ENCODE measurements at regions not wholly inside any gene's neighbourhood (a gene's known extent, or its start where the extent isn't known, plus 50 kb on each side); places are given as distances from the start of the nearest gene placed in this dataset.

GRCh38 chr3:5841599-5841998 lies 654.1 kb downstream of the EDEM1 start (continued):
- TF ChIP-seq FOXO4 (CRISPR knock-in tag; IDR thresholded peaks at IDR 0.05) (no peak), ZNF436 (CRISPR knock-in tag; IDR thresholded peaks at IDR 0.05) (no peak), TGIF2 (CRISPR knock-in tag; IDR thresholded peaks at IDR 0.05) (no peak), KDM4B (IDR thresholded peaks at IDR 0.05; ENCODE audit: borderline replicate concordance in 2 of 2, low read depth in 1 of 2) (no peak), SRSF9 (IDR thresholded peaks at IDR 0.05; ENCODE audit: borderline replicate concordance, low read depth, low read length) (no peak), SMAD1 (IDR thresholded peaks at IDR 0.05; ENCODE audit: low read depth, low read length, partially characterized antibody) (no peak), E2F6 (IDR thresholded peaks at IDR 0.05; ENCODE audit: borderline replicate concordance in 1 of 2, extremely low read depth in 1 of 2, insufficient read depth in 1 of 2, insufficient read length in 1 of 2, low read depth in 1 of 2, low read length in 1 of 2, poor library complexity in 1 of 2, severe bottlenecking in 1 of 2) (no peak), TEAD2 (tag; IDR thresholded peaks at IDR 0.05) (no peak), CSDE1 (IDR thresholded peaks at IDR 0.05) (no peak), SRSF1 (IDR thresholded peaks at IDR 0.05; ENCODE audit: low read depth, low read length) (no peak), FOXK2 (conservative IDR thresholded peaks at IDR 0.05 in 1 of 2, IDR thresholded peaks at IDR 0.05 in 1 of 2; ENCODE audit: low read depth in 2 of 2) (no peak)
- TF ChIP-seq, protein P1, sequence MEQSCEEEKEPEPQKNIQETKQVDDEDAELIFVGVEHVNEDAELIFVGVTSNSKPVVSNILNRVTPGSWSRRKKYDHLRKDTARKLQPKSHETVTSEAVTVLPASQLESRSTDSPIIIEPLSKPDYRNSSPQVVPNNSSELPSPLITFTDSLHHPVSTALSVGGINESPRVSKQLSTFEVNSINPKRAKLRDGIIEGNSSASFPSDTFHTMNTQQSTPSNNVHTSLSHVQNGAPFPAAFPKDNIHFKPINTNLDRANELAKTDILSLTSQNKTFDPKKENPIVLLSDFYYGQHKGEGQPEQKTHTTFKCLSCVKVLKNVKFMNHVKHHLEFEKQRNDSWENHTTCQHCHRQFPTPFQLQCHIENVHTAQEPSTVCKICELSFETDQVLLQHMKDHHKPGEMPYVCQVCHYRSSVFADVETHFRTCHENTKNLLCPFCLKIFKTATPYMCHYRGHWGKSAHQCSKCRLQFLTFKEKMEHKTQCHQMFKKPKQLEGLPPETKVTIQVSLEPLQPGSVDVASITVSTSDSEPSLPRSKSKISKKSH (CRISPR knock-in tag; IDR thresholded peaks at IDR 0.05), result no peak
